Endothelial cell of umbilical vein (primary cell): ENCODE measurements at regions not wholly inside any gene's neighbourhood (a gene's known extent, or its start where the extent isn't known, plus 50 kb on each side); places are given as distances from the start of the nearest gene placed in this dataset.

Experiments used
- BruUV-seq: library from RNA; stranded (reverse); fragments of 400-500 nt; replicated peaks from 2 replicates; lab custom pipeline; 2021; lab: Mats Ljungman, UMichigan
- CTCF ChIA-PET: fragments of 300-600, 350-600 bp; sonication (Branson Sonifier 250); formaldehyde crosslinking; loops from one replicate; lab custom pipeline; 2021; ENCODE audit warnings: antibody characterized with exemption, inconsistent platforms; lab: Charles Lee
- POLR2A ChIA-PET: fragments of 300-600, 350-600 bp; sonication (Branson Sonifier 250); formaldehyde crosslinking; loops from one replicate; lab custom pipeline; 2021; ENCODE audit warnings: antibody characterized with exemption, inconsistent platforms; lab: Charles Lee
- DNase-seq: peaks from one replicate; pipeline ENCODE4 v3.0.0-alpha.2; 2011; ENCODE audit warnings: low read depth, low spot score
- FAIRE-seq: peaks from 2 replicates; lab custom pipeline; 2011; peaks lifted over from hg19 to GRCh38; lab: Jason Lieb, UNC
- H2AFZ ChIP-seq: 2 replicates; pipeline ENCODE4 v1.6.0; 2012; ENCODE audit warnings: low read depth, low read length, control low read depth, inconsistent platforms
- H3K27ac ChIP-seq: 2 replicates; pipeline ENCODE4 v1.5.1; 2011; ENCODE audit warnings: low read depth, mild to moderate bottlenecking, control low read depth, low read length, moderate library complexity; ENCODE audit not compliant: insufficient read depth
- H3K27me3 ChIP-seq, 2 experiments: 2 replicates each; pipeline versions ENCODE4 v1.6.0 to v1.6.1; 2011; ENCODE audit warnings: low read length in 2 of 2, mixed read lengths in 1 of 2; ENCODE audit not compliant: control insufficient read depth in 2 of 2, insufficient read depth in 2 of 2
- H3K36me3 ChIP-seq, 2 experiments: 2 replicates in 1 of 2; 3 replicates in 1 of 2; pipeline ENCODE4 v1.5.1; 2011; ENCODE audit warnings: low read length in 2 of 2, mild to moderate bottlenecking in 1 of 2, moderate library complexity in 1 of 2; ENCODE audit not compliant: control insufficient read depth in 2 of 2, insufficient read depth in 2 of 2; ENCODE audit errors: extremely low read depth in 1 of 2
- H3K4me1 ChIP-seq: 3 replicates; pipeline ENCODE4 v1.5.1; 2011; ENCODE audit warnings: mild to moderate bottlenecking, low read length; ENCODE audit not compliant: control insufficient read depth, insufficient read depth; ENCODE audit errors: extremely low read depth
- H3K4me2 ChIP-seq: 2 replicates; pipeline ENCODE4 v1.6.1; 2011; ENCODE audit warnings: low read length, control low read depth, mixed read lengths; ENCODE audit not compliant: insufficient read depth
- H3K4me3 ChIP-seq, 3 experiments: fragments of 200-600 bp in 1 of 3; sonication (generic), shearing (Covaris generic) in 1 of 3; replicated peaks in 1 of 3; 2 replicates each; pipeline ENCODE4 v1.5.1; 2011 to 2016; ENCODE audit warnings: control low read depth in 3 of 3, low read length in 3 of 3, mild to moderate bottlenecking in 2 of 3, inconsistent platforms in 1 of 3, low read depth in 1 of 3, moderate library complexity in 1 of 3; ENCODE audit not compliant: insufficient read depth in 1 of 3
- H3K79me2 ChIP-seq: 2 replicates; pipeline ENCODE4 v1.6.0; 2012; ENCODE audit warnings: low read length, inconsistent platforms; ENCODE audit not compliant: control insufficient read depth, insufficient read depth
- H3K9ac ChIP-seq: replicated peaks from 2 replicates; pipeline ENCODE3; 2011; ENCODE audit warnings: low read length, control low read depth; ENCODE audit not compliant: insufficient read depth; ENCODE audit errors: extremely low read depth
- H3K9me1 ChIP-seq: replicated peaks from 3 replicates; pipeline ENCODE4 v1.6.0; 2011; ENCODE audit warnings: mild to moderate bottlenecking, low read length; ENCODE audit not compliant: control insufficient read depth, insufficient read depth; ENCODE audit errors: extremely low read depth
- H3K9me3 ChIP-seq: replicated peaks from 2 replicates; pipeline ENCODE4 v1.5.1; 2012; ENCODE audit warnings: low read length, inconsistent platforms; ENCODE audit not compliant: control insufficient read depth, insufficient read depth
- H4K20me1 ChIP-seq: replicated peaks from 2 replicates; pipeline ENCODE3; 2011; ENCODE audit warnings: mild to moderate bottlenecking, low read length; ENCODE audit not compliant: control insufficient read depth, insufficient read depth; ENCODE audit errors: extremely low read depth
- EZH2 ChIP-seq: IDR thresholded peaks from 2 replicates; pipeline ENCODE4 v1.6.1; 2012; ENCODE audit warnings: borderline replicate concordance, low read depth, mild to moderate bottlenecking, moderate library complexity, low read length, inconsistent platforms; ENCODE audit not compliant: severe bottlenecking
- FOS ChIP-seq: IDR thresholded peaks from 2 replicates; pipeline ENCODE4 v1.6.1; 2011; ENCODE audit warnings: mild to moderate bottlenecking, low read length, moderate library complexity, borderline replicate concordance; ENCODE audit not compliant: insufficient read depth
- GATA2 ChIP-seq: IDR thresholded peaks from 2 replicates; pipeline ENCODE4 v1.7.0; 2011; ENCODE audit warnings: low read depth, mild to moderate bottlenecking, moderate library complexity, mixed read lengths, low read length; ENCODE audit not compliant: insufficient read length, insufficient read depth
- JUN ChIP-seq: IDR thresholded peaks from 2 replicates; pipeline ENCODE4 v1.6.1; 2011; ENCODE audit warnings: borderline replicate concordance, low read depth; ENCODE audit not compliant: insufficient read length, insufficient read depth
- MYC ChIP-seq: IDR thresholded peaks from one replicate; pipeline ENCODE4 v1.6.1; 2011; ENCODE audit warnings: mild to moderate bottlenecking, low read depth, low read length
- POLR2A ChIP-seq: IDR thresholded peaks from 2 replicates; pipeline ENCODE4 v1.6.1; 2012; ENCODE audit warnings: low read depth, mild to moderate bottlenecking, control low read depth, low read length
- POLR2AphosphoS5 ChIP-seq: IDR thresholded peaks from 2 replicates; pipeline ENCODE4 v1.6.1; 2012; ENCODE audit warnings: low read depth, mild to moderate bottlenecking, control low read depth, low read length, moderate library complexity; ENCODE audit not compliant: insufficient read depth
- dilution Hi-C: fragments of 300-500 bp; cut with MboI; formaldehyde crosslinking; loops from one replicate; pipeline ENCODE4 v1.15.0; 2019; ENCODE audit warnings: low sequenced_read_pairs; ENCODE audit not compliant: extremely low pct_ligation_motif_present
- intact Hi-C: fragments of 100-400 bp; cut with micrococcal nuclease; formaldehyde crosslinking; loops from one replicate; pipeline ENCODE4 v1.10.0; 2022
- TF ChIP-seq, protein P1 (sequence below): IDR thresholded peaks from 2 replicates; pipeline ENCODE4 v1.6.1; 2011; ENCODE audit not compliant: insufficient read depth, insufficient read length
- TF ChIP-seq, protein P2 (sequence below), 2 donors: IDR thresholded peaks; 1 replicate in 1 of 2; 2 replicates in 1 of 2; pipeline ENCODE4 v1.5.1; 2011; ENCODE audit warnings: low read length in 2 of 2, mild to moderate bottlenecking in 2 of 2, moderate library complexity in 2 of 2, control low read depth in 1 of 2, inconsistent platforms in 1 of 2, low read depth in 1 of 2; ENCODE audit not compliant: insufficient read depth in 1 of 2; ENCODE audit errors: extremely low read depth in 1 of 2

DNA sequence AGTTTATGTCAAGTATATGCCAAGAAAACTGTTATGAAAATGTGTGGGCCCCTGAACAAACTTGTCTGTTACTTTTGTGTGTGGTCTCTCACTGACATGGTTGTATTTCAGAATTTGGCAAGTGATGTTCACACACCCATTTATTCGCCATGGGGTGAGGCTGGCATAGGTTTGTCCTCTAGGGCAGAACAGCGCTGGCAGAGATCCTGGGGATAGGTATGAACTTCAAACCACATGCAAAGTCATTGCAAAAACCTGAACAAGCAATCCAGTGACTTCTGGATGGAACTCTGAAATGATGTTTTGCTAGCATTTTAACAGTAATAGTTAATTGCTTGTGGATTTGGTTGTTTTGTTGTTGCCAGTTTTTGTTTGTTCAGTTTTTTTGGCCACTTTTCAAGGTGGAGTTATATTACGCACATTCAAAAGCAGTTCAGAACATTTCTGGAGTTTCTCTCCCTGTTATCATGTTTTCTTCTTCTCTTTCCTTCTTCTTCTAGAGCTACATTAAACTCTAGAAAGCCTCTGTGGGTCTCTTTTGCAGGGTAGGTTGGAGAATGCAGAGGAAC lies 78.5 kb downstream of the MDH1 start:
- Histone ChIP-seq H3K4me2 (no peak overlapping the region), H3K27me3 (peaks cover 12 to 25% of the 10 kb centered on the region in 2 experiments), H3K79me2 (no peaks in the 10 kb centered on the region), H3K4me1 (no peaks in the 10 kb centered on the region), H4K20me1 (no peaks in the 10 kb centered on the region), H3K9me1 (no peaks in the 10 kb centered on the region), H2AFZ (no peak overlapping the region), H3K27ac (no peak overlapping the region), H3K4me3 (no peak overlapping the region), H3K9me3 (no peaks in the 10 kb centered on the region), H3K36me3 (no peaks in the 10 kb centered on the region), H3K9ac (no peak overlapping the region)
- POLR2A ChIA-PET, result no interaction called here
- dilution Hi-C loops, result no loop called here
- no TSS peak for BruUV-seq
- FAIRE-seq (no peak), DNase-seq (no peak)
- TF ChIP-seq, protein P1, sequence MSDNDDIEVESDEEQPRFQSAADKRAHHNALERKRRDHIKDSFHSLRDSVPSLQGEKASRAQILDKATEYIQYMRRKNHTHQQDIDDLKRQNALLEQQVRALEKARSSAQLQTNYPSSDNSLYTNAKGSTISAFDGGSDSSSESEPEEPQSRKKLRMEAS, result no peak
- no peak for TF ChIP-seq MYC
- no peak for TF ChIP-seq POLR2AphosphoS5
- no peak for TF ChIP-seq FOS
- no peak for TF ChIP-seq JUN
- CTCF ChIA-PET, result no interaction called here
- intact Hi-C loops, result no loop called here

DNA sequence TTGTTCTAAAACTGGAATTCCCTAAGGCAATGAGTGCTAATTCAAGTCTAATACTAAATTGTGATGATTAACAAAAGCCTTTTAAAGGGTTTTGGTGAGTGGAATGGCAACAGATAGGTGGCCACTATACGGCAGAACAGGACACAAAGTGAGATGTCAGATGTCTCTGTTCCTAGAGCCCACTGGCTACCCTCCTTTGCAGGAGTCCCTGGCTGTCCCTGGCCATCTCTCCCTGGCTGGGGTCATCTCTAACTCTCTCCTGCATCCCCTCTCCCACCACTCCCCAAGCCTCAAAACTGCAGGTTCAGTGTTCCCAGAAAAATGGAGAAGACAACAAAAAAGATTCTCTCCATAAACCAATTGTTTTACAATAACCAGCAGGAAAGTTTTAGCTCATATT lies 79.2 kb downstream of the MDH1 start:
- H3K4me3 ChIP-seq, result no peak overlapping the region
- no peaks in the 10 kb centered on the region for H3K79me2 ChIP-seq
- no peak overlapping the region for H2AFZ ChIP-seq
- BruUV-seq, result no TSS peak
- H3K9ac ChIP-seq, result no peak overlapping the region
- no peak overlapping the region for H3K4me2 ChIP-seq
- H3K27me3 ChIP-seq, result peaks cover 12 to 25% of the 10 kb centered on the region in 2 experiments
- H3K9me3 ChIP-seq, result no peaks in the 10 kb centered on the region
- no peaks in the 10 kb centered on the region for H3K4me1 ChIP-seq
- DNase-seq (no peak), FAIRE-seq (no peak)
- dilution Hi-C loops, result no loop called here
- intact Hi-C loops, result no loop called here
- TF ChIP-seq POLR2AphosphoS5 (no peak), GATA2 (no peak), POLR2A (no peak), JUN (no peak), MYC (no peak), FOS (no peak), EZH2 (no peak)
- TF ChIP-seq, protein P1, result no peak
- TF ChIP-seq, protein P2, sequence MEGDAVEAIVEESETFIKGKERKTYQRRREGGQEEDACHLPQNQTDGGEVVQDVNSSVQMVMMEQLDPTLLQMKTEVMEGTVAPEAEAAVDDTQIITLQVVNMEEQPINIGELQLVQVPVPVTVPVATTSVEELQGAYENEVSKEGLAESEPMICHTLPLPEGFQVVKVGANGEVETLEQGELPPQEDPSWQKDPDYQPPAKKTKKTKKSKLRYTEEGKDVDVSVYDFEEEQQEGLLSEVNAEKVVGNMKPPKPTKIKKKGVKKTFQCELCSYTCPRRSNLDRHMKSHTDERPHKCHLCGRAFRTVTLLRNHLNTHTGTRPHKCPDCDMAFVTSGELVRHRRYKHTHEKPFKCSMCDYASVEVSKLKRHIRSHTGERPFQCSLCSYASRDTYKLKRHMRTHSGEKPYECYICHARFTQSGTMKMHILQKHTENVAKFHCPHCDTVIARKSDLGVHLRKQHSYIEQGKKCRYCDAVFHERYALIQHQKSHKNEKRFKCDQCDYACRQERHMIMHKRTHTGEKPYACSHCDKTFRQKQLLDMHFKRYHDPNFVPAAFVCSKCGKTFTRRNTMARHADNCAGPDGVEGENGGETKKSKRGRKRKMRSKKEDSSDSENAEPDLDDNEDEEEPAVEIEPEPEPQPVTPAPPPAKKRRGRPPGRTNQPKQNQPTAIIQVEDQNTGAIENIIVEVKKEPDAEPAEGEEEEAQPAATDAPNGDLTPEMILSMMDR (IDR thresholded peaks at IDR 0.05; ENCODE audit: extremely low read depth in 1 of 2, insufficient read depth in 1 of 2, low read depth in 1 of 2, low read length in 2 of 2), result no peak
- ChIA-PET POLR2A (no interaction called here), CTCF (no interaction called here)
- H3K9me1 ChIP-seq, result no peaks in the 10 kb centered on the region
- H3K36me3 ChIP-seq, result no peaks in the 10 kb centered on the region
- H3K27ac ChIP-seq, result no peak overlapping the region
- H4K20me1 ChIP-seq, result no peaks in the 10 kb centered on the region
